ENCODE measurements at regions not wholly inside any gene's neighbourhood (a gene's known extent, or its start where the extent isn't known, plus 50 kb on each side); places are given as distances from the start of the nearest gene placed in this dataset.
"Not testable (repeated sequence)": the region's sequence is repeated elsewhere in the genome, so short reads cannot be mapped to it uniquely, and the experiment has no call there.

DNA sequence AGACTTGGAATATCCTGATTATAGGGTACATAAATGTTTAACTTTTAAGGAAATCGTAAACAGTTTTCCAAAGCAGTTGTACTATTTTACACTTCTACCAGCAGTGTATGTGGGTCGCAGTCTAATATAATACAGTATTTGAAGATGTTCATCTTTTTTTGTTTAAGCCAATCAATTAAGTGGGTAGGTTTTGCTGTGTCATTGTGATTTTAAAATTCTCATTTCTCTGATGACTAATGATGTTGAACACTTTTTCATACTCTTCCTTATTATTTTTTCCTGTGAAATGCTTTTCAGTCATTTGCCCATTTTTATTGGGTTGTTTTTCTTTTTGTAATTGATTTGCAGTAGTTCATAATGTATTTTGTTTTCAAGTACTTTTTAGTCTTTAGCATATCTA is 2689.7 kb downstream of the PCDH9 start:
- DNase-seq (ENCODE audit: low spot score) = no peak

DNA sequence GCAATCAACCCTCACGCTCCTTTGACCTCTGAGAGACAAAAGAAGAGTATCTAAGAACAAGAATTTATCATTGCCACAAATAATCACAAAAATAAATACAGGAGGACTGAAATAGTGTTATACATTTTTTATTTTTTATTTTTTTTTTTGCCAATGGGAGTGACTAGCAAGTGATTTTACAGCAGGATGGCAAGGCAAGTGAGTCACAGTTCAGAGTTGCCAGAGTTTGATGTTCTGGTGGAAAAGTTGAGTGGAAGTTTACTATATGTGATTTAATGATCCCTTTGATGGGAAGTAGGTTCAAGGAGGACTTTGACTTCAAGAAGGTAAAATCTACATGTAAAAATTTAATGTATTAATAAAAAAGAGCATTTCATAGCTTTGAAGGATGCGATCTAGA is 2691.4 kb downstream of the PCDH9 start:
- DNase-seq (ENCODE audit: low spot score) = no peak

DNA sequence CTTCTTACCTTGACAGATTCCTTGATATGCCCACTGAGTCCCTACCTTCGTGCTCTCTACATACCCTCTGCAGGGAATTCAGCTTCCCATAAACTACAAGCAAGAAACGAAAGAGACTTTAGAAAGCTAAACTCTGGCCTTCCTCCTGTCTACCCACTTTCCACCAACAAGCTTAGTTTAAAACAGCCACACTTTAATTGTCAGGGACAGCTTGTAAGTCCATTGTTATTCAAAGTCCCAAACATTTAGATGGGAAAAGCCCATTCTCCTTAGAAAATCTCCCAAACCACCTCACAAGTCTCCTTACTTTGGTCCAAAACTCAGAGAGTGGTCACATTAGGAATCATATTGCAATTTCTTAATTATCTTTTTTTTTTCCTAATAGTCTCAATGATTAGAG is 2695.8 kb downstream of the PCDH9 start:
- no peak for DNase-seq (ENCODE audit: low spot score)

DNA sequence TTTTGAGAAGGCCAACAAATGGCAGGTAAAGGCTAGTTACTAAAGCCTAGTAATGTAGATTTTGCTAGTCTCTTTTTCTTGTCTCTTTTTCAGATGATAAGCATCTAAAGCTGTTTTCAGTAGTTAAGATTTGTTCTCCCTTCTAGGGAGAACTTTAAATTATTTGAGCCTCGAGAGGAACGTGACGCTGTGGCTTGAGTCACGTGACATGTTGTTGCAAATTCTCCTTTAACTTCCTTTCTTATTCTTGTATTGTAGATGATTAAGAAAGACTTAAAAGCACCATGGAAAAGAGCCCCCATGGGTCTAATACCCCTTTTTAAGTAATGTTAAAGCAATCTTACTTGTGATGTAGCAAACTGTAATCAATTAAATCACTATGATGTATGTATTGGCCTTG is 2698.7 kb downstream of the PCDH9 start:
- no peak for DNase-seq (ENCODE audit: low spot score)

DNA sequence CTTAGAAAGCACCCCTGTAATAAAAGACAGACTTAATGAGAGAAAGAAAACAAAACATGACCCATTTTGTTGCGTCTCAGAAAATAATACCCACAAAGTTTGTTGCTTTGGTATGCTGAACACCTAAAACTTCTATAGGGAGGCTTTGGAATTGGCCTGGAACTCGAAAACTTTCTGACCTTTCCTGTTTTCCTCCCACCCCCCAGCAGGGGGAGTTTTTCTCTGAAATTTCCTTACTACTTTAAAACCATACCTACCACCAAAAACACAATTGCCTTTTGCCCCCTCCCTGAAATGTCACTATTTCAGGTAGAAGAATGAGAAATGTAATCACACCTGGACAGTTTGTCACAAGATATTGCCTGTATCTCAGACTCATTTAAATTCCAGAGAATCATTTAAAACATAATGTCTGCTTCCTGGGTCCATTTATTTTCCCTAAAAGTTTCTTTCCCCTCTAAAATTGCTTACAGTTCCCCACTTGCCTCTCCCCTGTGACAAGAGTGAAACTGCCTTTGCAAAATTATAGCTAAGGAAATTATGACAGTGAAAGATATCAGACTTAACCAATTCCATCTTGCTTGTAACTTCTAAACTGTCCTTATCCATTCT is 2700.2 kb downstream of the PCDH9 start:
- DNase-seq (ENCODE audit: low spot score) = peak; percentile 1

DNA sequence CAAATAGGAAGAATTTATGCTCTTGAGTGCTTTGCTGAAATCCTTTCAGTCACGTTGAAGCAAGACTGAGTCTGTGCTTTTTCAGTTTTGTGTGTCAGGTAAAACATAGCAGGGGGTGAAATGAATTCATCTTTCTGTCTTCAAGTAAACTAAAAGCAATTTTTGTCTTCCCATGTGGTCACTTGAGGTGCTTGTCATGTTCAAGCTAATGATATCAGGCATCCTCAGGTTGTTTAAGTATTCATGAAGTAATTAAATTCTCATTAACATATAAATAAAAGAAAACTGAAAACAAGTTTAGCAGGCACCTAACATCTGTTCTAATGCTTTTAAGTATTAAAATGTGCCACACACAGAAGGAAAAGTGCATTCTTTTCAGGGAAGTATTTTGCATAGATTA is 2701.3 kb downstream of the PCDH9 start:
- no peak for DNase-seq (ENCODE audit: low spot score)

DNA sequence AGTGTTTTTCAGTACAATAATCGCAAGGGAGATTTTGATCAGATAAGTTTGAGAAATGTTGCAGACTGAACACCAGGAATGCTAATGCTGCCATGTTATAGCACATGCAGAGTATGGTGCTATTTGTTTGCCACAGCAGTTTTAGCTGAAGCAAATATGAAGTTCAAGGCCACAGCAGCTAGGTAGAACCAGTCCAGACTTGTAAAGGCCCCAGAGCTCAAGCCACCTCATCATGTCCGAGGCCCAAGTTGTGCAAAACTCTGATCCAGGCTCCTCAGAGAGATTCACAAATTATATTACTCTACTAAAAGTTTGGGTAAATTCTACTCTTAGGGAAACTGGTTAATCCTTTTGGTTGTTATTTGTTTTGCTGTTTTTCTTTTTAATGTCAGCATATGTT is 2702.6 kb downstream of the PCDH9 start:
- no peak for DNase-seq (ENCODE audit: low spot score)

DNA sequence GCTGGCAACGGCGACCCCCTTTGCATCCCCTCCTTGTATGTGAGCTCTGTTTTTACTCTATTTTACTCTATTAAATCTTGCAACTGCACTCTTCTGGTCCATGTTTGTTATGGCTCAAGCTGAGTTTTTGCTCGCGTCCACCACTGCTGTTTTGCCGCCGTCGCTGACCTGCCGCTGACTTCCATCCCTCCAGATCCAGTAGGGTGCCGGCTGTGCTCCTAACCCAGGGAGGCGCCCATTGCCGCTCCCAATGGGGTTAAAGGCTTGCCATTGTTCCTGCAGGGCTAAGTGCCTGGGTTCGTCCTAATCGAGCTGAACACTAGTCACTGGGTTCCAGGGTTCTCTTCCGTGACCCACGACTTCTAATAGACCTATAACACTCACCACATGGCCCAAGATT is 2704.4 kb downstream of the PCDH9 start:
- DNase-seq (ENCODE audit: low spot score) = no peak

DNA sequence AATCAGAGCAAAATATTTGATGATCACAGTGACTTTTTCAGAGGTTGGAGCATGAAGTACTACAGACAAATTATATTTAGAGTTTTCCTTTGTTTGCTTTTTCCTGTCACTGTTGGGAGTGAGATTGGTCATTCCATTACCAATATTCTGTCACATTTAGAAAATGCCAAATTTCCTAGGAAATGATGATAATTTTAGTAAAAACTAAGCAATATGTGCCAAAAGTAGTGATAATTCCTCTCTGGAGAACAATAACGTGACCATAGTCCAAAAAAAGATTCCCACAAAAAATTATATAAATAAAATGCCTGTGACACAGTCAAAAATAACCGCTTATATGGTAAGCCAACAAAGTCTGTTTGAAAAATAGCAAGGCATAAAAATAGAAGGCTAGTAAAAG is 2719.4 kb downstream of the PCDH9 start:
- DNase-seq (ENCODE audit: low spot score) = no peak

DNA sequence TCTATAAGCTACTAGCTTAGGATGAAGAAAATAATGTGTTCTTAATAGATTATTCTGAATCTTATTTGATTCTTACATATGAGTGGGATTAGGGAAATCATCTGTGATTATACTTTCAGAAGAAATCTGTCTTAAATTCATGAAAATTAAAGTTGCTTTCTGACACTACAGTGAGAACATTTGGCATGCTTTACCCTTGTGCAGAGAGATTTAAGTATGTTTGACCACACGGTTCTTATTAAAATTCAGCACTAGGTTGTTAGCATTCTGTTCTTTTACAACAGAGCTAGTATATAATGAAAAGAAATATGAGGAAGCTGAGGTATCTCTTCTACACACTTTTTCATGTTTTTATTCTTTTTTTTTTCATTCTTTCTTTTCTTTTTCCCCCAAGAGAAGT is 2723.9 kb downstream of the PCDH9 start:
- no peak for DNase-seq (ENCODE audit: low spot score)

DNA sequence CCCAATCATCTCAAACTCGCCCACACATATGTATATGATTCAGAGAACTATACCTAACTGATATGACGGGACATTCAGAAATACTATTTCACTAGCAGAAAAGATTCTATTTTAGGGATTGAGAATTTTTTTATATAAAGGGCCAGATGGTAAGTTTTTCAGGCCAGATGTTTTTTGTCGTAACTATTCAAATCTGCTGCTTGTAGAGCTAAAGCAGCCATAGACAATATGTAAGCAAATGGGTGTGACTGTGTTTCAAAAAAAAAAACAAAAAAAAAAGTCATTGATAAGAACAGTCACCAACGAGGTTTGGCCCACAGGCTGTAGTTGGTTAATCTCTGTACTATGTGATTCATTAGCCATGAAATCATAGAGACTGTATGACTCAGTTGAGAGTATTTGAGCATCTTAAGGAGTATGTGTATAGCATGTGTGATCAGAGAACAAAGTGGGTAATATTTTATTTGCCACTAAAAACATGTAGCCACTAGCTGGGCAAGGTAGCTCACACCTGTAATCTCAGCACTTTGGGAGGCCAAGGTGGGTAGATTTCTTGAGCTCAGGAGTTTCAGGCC is 2724.7 kb downstream of the PCDH9 start:
- no peak for DNase-seq (ENCODE audit: low spot score)

DNA sequence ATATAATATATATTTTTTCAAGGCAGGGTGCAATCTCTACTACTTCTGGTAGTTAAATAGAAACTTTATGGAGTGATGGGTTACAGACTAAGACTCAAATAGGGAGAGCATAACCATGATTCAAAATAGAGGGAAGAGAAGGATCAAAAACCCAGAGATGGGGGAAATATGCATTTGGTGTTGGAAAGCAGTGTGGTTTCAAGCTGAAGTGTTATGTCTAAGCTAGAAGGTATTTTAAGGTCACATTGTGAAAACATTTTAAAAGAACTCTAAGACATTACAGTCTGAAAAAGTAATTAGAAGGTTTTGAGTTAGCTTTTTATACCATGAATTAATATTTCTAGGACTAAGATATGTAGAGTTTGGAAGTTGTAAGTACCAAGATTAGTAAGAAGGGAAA is 2741.4 kb downstream of the PCDH9 start:
- no peak for DNase-seq (ENCODE audit: low spot score)

DNA sequence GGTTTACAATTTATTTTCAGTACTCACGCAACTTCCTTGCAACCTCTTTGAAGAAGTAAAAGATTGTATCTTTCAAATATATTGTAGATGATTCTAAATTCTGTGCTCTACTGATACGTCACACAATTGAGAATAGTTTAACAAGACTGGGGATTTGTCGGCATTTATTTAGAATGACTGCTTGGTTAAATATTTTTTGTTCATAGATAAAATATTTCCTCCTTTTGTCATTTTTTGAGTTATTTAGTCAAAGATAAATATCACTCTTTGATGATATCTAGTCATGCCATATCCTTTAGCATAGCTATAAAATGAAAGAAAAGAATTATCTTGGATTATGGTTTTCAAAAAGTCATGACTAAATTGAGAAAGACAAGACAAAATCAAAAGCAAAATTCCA is 2747.8 kb downstream of the PCDH9 start:
- no peak for DNase-seq (ENCODE audit: low spot score)

DNA sequence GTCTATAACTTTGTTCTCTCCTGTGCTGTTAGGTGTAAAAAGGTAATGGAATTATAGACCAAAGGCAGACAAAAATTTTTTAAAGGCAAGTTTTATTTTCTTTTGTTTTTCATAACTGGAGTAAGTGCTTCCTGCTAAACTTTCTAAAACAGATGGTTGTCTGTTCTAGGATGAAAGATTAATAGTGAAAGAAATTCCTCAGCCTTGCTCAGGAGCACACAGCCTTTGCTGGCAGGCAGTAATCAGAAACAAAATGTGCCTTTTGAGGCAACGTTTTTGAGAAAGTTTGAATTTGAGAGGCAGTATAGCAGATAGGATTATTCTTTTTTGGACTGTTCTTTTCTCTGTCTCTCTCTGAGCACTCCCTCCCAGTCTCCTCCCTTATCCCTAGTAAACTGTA is 2749.5 kb downstream of the PCDH9 start:
- no peak for DNase-seq (ENCODE audit: low spot score)

DNA sequence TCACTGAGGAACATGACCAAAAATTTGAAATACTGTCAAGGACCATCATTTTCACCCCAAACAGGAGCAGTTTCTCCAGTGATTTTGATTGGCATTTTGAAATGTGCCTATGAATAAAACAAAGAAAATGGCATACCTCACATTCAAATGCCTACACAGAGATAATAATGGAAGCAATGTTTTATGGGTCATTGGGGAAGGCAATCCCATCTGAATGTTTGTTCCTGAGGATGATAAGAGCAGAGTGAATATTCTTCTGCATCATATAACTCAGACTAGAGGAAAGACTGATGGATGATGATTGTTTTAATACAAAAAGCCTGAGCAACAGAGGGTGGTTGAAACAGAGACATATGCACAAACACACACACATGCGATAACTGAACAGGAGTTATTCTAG is 2749.9 kb downstream of the PCDH9 start:
- no peak for DNase-seq (ENCODE audit: low spot score)

DNA sequence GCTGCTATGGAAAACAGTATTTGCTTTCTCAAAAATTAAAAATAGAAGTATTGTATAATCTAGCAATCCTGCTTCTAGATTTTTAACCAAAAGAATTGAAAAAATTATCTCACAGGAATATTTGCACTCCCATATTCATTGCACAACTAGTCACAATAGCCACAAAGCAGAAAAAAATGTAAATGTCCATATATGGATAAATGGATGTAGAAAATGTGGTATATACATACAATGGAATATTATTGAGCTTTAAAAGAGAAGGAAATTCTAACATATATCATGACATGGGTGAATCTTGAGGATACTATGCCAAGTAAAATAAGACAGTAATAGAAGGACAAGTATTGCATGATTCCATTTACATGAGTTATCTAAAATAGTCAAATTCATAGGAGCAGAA is 2753.0 kb downstream of the PCDH9 start:
- DNase-seq (ENCODE audit: low spot score) = no peak

DNA sequence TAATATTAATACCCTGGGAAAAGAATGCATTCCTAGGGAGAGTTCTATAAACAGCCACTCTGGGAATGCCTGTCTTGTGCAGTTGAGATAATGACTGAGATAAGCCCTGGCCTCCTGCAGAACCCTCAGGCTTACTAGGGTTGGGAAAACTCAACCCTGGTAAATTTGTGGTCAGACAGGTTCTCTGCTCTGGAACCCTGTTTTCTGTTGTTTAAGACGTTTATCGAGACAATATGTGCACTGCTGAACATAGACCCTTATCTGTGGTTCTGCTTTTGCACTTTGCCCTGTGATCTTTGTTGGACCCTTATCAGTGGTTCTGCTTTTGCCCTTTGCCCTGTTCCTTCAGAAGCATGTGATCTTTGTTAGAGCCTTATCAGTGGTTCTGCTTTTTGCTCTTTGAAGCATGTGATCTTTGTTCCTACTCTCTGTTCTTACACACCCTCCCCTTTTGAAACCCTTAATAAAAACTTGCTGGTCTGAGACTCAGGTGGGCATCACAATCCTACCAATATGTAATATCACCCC is 2754.0 kb downstream of the PCDH9 start:
- DNase-seq (ENCODE audit: low spot score) = not testable (repeated sequence)

DNA sequence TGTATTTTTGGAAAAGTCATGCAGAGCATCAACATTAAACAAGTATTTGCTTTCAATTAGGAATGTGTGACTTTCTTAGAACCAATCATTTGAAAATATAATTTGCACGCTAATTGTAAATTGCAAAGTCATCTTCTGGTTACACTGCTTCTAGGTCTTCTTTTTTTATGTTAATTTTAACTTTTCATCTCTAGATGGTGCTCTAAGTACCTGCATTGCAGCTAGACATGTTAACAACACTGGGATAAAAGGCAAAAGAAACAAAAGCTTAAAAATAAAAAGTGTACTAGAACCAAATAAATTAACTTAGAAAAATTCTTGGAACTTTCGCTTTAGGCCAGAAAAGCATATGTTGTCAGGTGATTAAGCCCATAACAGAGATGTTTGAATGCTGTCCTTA is 2758.2 kb downstream of the PCDH9 start:
- DNase-seq (ENCODE audit: low spot score) = no peak

DNA sequence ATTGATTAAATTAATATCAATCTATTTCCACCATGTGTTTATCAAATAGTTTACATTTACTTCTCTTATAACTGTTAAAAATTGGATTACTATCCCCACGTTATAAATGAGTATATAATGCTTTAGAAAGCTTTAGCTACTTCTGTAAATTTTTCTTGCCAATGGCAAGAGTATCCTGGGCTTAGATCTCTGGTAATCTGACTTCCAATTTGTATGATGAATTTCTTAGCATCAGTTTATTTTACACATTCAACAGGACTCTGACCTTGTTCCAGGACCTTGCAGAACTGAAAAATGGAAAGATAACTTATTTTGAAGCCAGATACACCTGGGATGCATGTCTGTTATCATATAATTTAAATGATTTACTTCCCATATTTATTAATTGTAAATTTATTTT is 2759.4 kb downstream of the PCDH9 start:
- no peak for DNase-seq (ENCODE audit: low spot score)

DNA sequence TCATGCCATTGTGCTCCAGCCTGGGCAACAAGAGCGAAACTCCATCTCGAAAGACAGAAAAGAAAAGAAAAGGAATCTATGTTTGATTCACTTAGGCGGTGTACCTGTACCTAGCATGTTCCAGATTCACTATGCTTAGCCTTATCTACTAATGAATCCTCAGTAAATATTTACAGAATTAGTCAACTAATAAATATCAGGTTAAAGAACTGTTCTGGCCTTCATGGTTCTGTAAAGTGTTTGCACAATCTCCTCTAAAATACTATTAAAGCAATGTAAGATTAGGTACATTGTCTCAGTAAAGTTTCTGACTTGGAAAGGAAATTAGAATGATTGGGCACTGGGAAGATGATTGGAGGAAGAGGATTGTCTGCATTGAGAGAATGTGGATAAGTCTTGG is 2770.4 kb downstream of the PCDH9 start:
- DNase-seq (ENCODE audit: low spot score) = no peak

DNA sequence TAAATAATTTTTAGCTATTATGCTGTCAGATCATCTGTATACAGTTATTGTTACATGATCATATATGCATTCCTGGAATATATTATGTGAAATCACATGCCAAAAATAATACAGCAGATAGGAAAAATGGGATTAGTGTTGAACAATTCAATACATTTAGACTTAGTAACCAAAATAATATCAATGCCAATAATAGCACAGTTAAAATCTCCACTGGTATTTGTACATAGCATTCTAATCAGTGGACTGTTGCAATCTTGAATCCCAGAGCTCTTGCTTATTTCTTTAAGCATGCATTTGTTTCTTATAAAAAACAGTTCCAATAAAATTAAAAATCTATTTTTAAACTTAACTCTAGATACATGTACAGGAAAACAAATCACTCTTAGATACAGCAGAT is 2772.2 kb downstream of the PCDH9 start:
- no peak for DNase-seq (ENCODE audit: low spot score)

DNA sequence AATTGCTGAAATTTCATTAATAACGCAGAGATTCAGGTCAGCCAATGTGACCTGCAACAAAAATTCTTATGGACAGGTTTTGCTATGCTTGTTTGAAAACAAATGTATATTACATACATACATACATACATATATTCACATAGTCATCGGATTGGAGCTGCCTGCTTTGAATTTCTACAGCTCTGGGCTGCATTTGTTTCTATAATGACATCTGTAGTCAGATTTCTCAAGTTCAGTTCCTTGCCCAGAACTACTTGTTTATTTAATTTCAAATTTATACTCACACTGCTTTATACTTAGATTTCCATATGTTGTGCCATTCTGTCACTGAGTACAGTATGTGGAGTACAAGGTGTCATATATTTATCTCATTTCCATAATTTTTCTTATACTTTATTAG is 2775.0 kb downstream of the PCDH9 start:
- no peak for DNase-seq (ENCODE audit: low spot score)

DNA sequence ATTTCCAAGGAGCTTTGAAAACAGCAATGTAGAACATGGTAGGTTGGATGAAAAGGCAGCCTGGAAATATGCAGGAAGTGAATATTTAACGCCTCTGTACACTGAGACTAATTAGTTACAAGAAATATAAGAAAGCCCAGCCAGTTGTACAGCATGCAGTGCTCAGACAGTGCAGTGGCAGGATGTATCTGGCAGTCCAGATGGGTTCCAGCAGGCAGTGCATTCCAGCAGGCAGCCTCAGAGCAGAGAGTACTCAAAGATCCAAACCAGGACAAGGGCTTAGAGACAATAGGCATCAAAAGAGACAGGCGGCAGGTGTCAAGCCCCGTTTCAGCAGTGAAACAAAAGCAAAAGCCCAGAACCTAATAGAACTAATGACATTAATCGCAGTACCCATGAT is 2776.3 kb downstream of the PCDH9 start:
- DNase-seq (ENCODE audit: low spot score) = no peak

DNA sequence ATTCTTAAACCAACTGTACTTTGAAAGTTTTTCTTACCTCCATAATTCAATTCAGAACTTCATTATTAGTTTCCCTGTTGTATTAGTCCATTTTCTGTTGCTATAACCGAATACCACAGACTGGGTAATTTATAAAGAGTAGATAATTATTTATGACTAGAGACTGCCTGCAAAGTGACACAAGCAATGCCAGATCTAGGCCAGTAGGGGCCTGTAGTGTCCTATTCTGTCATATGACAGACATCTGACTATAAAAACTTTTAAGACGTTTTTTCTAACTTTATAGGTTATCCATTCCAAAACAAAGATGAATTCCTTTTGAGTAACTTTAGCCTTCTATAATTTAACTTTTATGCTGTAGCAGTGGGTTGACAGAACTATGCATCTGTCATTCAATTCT is 2783.8 kb downstream of the PCDH9 start:
- no peak for DNase-seq (ENCODE audit: low spot score)

Measured in activated CD4-positive, alpha-beta T cell treated with anti-CD3 and anti-CD28 coated beads, Interleukin-2, Interleukin-4, amounts not matched to agents 100 ng/mL and 50 ng/mL, durations not matched to agents 16 hours and 8 hours (primary cell).